PC-9 (cell line): ENCODE measurements at regions not wholly inside any gene's neighbourhood (a gene's known extent, or its start where the extent isn't known, plus 50 kb on each side); places are given as distances from the start of the nearest gene placed in this dataset.

Experiments
- BruUV-seq: library from RNA; stranded (reverse); fragments of 400-500 nt; replicated peaks from 2 replicates; lab custom pipeline; 2021; lab: Mats Ljungman, UMichigan
- CTCF ChIA-PET: fragments of 300-600 bp; sonication (Branson Sonifier 250); formaldehyde crosslinking; loops from one replicate; lab custom pipeline; 2022; ENCODE audit warnings: antibody characterized with exemption; lab: Charles Lee
- POLR2A ChIA-PET: fragments of 300-600 bp; sonication (Branson Sonifier 250); formaldehyde crosslinking; loops from one replicate; lab custom pipeline; 2022; ENCODE audit warnings: antibody characterized with exemption; ENCODE audit not compliant: unreplicated experiment; lab: Charles Lee
- DNase-seq, 2 experiments: peaks; one replicate each; pipeline versions ENCODE4 v3.0.0 to v3.0.0-alpha.2; 2015 to 2022; ENCODE audit warnings: mixed read lengths in 1 of 2
- H2AFZ ChIP-seq: fragments of 200-600 bp; sonication (generic); 2 replicates; pipeline ENCODE4 v1.8.1; 2017; ENCODE audit warnings: antibody characterized with exemption
- H3F3A ChIP-seq: fragments of 200-600 bp; sonication (generic); 2 replicates; pipeline ENCODE4 v1.8.1; 2017; ENCODE audit warnings: antibody characterized with exemption, mild to moderate bottlenecking, low read depth; ENCODE audit not compliant: insufficient read depth
- H3K27ac ChIP-seq: fragments of 200-600 bp; sonication (generic); 2 replicates; pipeline ENCODE4 v1.6.1; 2016; ENCODE audit warnings: mixed run types
- H3K27me3 ChIP-seq: fragments of 200-600 bp; sonication (generic); 2 replicates; pipeline ENCODE4 v1.6.1; 2016; ENCODE audit warnings: low read depth, mixed run types; ENCODE audit not compliant: insufficient read depth
- H3K36me3 ChIP-seq: fragments of 200-600 bp; sonication (generic); 2 replicates; pipeline ENCODE4 v1.6.1; 2016; ENCODE audit warnings: low read depth, mixed run types
- H3K4me1 ChIP-seq: fragments of 200-600 bp; sonication (generic); replicated peaks from 2 replicates; pipeline ENCODE4 v1.6.1; 2016; ENCODE audit warnings: mixed run types; ENCODE audit not compliant: insufficient read depth
- H3K4me2 ChIP-seq: fragments of 200-600 bp; sonication (generic); 2 replicates; pipeline ENCODE4 v1.6.1; 2017; ENCODE audit warnings: mixed run types
- H3K4me3 ChIP-seq: fragments of 200-600 bp; sonication (generic); 2 replicates; pipeline ENCODE4 v1.6.1; 2016; ENCODE audit warnings: mixed run types
- H3K79me2 ChIP-seq: fragments of 200-600 bp; sonication (generic); 2 replicates; pipeline ENCODE4 v1.6.1; 2017; ENCODE audit warnings: low read depth, mixed run types
- H3K9me2 ChIP-seq: fragments of 200-600 bp; sonication (generic); 2 replicates; pipeline ENCODE4 v1.8.1; 2017; ENCODE audit warnings: mild to moderate bottlenecking; ENCODE audit not compliant: insufficient read depth
- H3K9me3 ChIP-seq: fragments of 200-600 bp; sonication (generic); 2 replicates; pipeline ENCODE4 v1.8.1; 2016; ENCODE audit warnings: low read depth; ENCODE audit not compliant: insufficient read depth
- H4K20me1 ChIP-seq: fragments of 200-600 bp; sonication (generic); 2 replicates; pipeline ENCODE4 v1.8.1; 2017; ENCODE audit not compliant: insufficient read depth
- EZH2 ChIP-seq: fragments of 200-600 bp; sonication (generic); IDR thresholded peaks from 2 replicates; pipeline ENCODE4 v1.8.0; 2017; ENCODE audit warnings: antibody characterized with exemption, low read depth
- intact Hi-C: fragments of 100-400 bp; cut with micrococcal nuclease; formaldehyde crosslinking; loops from one replicate; pipeline ENCODE4 v1.10.0; 2022; ENCODE audit not compliant: unreplicated experiment
- TF ChIP-seq, protein P1 (sequence below): fragments of 200-600 bp; sonication (generic); conservative IDR thresholded peaks from 2 replicates; pipeline ENCODE4 v1.6.1; 2017; ENCODE audit warnings: mixed run types, antibody characterized with exemption, mild to moderate bottlenecking, moderate library complexity

DNA sequence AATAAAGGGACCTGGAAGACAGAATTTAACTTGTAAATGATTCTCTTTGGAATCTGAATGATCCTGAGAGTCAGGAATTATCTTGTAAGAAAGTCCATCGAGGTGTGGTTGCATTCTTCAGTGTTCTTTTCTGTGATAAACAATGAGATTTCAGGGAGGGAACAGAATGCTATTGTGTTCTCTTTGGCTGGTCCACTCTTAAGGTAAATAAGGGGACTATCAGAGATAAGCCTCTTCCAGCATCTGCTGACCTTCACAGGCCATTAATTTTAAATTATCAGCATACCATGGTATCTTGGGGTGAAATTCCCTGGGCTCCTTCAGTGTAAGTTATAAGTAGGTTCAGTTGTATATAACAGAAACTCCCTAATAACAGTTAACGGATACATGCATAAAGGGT lies 107.1 kb upstream of the ARHGAP24 start:
- DNase-seq = no peak
- Histone ChIP-seq H3K27me3 (no peaks in the 10 kb centered on the region), H3K4me2 (no peak overlapping the region), H3K4me1 (no peaks in the 10 kb centered on the region), H2AFZ (no peak overlapping the region), H3K27ac (no peak overlapping the region), H3K9me3 (no peaks in the 10 kb centered on the region), H3K9me2 (no peaks in the 10 kb centered on the region), H3K79me2 (no peaks in the 10 kb centered on the region), H3K4me3 (no peak overlapping the region), H3K36me3 (no peaks in the 10 kb centered on the region), H4K20me1 (no peaks in the 10 kb centered on the region), H3F3A (no peaks in the 10 kb centered on the region)
- BruUV-seq = no TSS peak
- ChIA-PET CTCF (no interaction called here), POLR2A (no interaction called here)
- intact Hi-C loops = no loop called here
- no peak for TF ChIP-seq EZH2
- TF ChIP-seq, protein P1, sequence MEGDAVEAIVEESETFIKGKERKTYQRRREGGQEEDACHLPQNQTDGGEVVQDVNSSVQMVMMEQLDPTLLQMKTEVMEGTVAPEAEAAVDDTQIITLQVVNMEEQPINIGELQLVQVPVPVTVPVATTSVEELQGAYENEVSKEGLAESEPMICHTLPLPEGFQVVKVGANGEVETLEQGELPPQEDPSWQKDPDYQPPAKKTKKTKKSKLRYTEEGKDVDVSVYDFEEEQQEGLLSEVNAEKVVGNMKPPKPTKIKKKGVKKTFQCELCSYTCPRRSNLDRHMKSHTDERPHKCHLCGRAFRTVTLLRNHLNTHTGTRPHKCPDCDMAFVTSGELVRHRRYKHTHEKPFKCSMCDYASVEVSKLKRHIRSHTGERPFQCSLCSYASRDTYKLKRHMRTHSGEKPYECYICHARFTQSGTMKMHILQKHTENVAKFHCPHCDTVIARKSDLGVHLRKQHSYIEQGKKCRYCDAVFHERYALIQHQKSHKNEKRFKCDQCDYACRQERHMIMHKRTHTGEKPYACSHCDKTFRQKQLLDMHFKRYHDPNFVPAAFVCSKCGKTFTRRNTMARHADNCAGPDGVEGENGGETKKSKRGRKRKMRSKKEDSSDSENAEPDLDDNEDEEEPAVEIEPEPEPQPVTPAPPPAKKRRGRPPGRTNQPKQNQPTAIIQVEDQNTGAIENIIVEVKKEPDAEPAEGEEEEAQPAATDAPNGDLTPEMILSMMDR = no peak

DNA sequence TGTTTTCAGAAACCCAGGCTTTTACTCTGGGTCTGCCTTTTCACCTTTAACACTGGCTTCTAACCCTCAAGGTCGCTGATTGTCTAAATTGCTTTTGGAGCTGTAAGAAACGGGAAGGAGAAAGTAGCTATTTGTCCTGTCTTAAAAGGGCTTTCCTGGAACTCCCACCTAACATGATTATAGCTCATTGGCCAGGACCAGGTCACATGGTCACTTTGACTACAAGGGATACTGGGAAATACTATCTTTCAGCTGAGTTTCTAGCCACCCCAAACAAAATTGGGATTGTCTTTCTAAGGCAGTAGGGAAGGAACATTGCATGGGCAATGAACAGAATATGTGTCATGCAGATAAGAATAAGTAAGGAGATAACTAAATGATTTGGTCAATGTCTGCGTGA lies 106.7 kb upstream of the ARHGAP24 start:
- ChIA-PET POLR2A (no interaction called here), CTCF (interaction anchor here (0.8 kb wide), 1 partner anchor 220 kb away, joined by 4 read pairs; no protein-coding TSS in a partner anchor)
- H3K9me2 ChIP-seq = no peaks in the 10 kb centered on the region
- H3K4me2 ChIP-seq = no peak overlapping the region
- H3K27ac ChIP-seq = no peak overlapping the region
- no peak overlapping the region for H3K4me3 ChIP-seq
- no peaks in the 10 kb centered on the region for H3K27me3 ChIP-seq
- H3K36me3 ChIP-seq = no peaks in the 10 kb centered on the region
- H2AFZ ChIP-seq = no peak overlapping the region
- no peaks in the 10 kb centered on the region for H3K9me3 ChIP-seq
- H3K4me1 ChIP-seq = no peaks in the 10 kb centered on the region
- H4K20me1 ChIP-seq = no peaks in the 10 kb centered on the region
- intact Hi-C loops = no loop called here
- H3K79me2 ChIP-seq = no peaks in the 10 kb centered on the region
- DNase-seq = no peak
- TF ChIP-seq EZH2 = no peak
- no peaks in the 10 kb centered on the region for H3F3A ChIP-seq
- no TSS peak for BruUV-seq

DNA sequence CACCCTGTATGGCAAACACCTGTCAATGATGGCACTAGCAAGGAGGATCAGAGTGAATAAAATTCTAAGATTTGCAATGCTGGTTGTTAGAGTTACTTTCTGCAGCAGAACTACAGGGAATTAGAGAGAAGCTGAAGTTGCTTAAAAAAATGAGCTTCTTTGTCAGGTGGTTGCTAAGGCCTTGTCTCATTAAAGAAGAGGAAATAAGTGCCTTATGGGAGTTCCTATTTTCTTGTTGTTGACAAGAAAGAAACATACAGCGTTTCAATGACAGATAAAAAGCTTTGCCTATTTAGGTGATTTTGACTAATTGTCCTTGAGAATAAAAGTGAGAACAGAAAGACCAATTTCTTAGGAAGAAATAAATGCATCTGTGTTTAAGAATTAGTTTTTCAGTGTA lies 106.0 kb upstream of the ARHGAP24 start:
- no peaks in the 10 kb centered on the region for H3F3A ChIP-seq
- BruUV-seq = no TSS peak
- no peak overlapping the region for H3K4me2 ChIP-seq
- no peaks in the 10 kb centered on the region for H3K27me3 ChIP-seq
- H3K4me3 ChIP-seq = no peak overlapping the region
- H4K20me1 ChIP-seq = no peaks in the 10 kb centered on the region
- no peaks in the 10 kb centered on the region for H3K36me3 ChIP-seq
- H3K79me2 ChIP-seq = no peaks in the 10 kb centered on the region
- no peak for TF ChIP-seq EZH2
- TF ChIP-seq, protein P1 = no peak
- CTCF ChIA-PET = interaction anchor here (0.8 kb wide), 1 partner anchor 221 kb away, joined by 4 read pairs; no protein-coding TSS in a partner anchor
- POLR2A ChIA-PET = no interaction called here
- H3K27ac ChIP-seq = no peak overlapping the region
- intact Hi-C loops = no loop called here
- H3K9me2 ChIP-seq = no peaks in the 10 kb centered on the region
- H2AFZ ChIP-seq = no peak overlapping the region
- no peaks in the 10 kb centered on the region for H3K4me1 ChIP-seq
- no peaks in the 10 kb centered on the region for H3K9me3 ChIP-seq
- no peak for DNase-seq

DNA sequence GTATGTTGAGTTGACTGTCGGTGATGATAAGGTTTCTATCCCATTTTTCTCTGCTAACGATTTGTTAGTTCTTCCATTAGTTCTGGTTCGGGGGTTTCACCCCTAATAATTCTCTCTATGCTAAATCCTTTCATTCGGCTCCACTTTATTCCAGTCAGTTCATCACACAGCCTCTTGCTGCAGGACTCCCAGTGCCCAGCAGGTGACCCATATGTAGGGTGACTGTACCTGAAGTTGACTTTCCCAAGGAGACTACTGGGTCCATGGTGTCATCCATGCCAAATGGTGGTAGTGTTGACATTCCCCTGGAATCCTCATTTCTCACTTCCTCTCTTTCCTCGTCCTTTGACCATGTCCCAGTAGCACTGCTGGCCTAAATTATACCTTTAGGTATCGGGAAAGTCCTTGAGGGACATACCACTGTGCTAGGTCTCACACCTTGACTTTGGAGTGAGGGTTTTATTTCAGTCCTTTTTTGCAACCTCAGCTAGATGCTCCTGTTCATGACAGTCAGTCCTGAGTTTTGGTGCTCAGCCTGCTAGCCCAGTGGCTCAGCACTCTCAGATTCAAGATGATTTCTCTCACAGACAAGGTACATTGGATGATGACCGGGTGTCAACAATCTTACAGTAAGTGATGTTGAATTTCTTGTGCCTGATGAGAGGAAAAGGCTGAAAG lies 105.1 kb upstream of the ARHGAP24 start:
- no peaks in the 10 kb centered on the region for H3K9me3 ChIP-seq
- no peaks in the 10 kb centered on the region for H3K9me2 ChIP-seq
- CTCF ChIA-PET = no interaction called here
- H3K4me3 ChIP-seq = no peak overlapping the region
- no peak overlapping the region for H2AFZ ChIP-seq
- no peaks in the 10 kb centered on the region for H3F3A ChIP-seq
- no peak overlapping the region for H3K27ac ChIP-seq
- no peaks in the 10 kb centered on the region for H3K27me3 ChIP-seq
- H4K20me1 ChIP-seq = no peaks in the 10 kb centered on the region
- TF ChIP-seq, protein P1 = no peak
- no peak for TF ChIP-seq EZH2
- POLR2A ChIA-PET = no interaction called here
- H3K4me1 ChIP-seq = no peaks in the 10 kb centered on the region
- no peaks in the 10 kb centered on the region for H3K79me2 ChIP-seq
- no TSS peak for BruUV-seq
- DNase-seq = no peak
- H3K4me2 ChIP-seq = no peak overlapping the region
- intact Hi-C loops = loop anchor here (2.0 to 5.0 kb wide), 3 partner anchors 223 to 377 kb away; no protein-coding TSS in a partner anchor
- no peaks in the 10 kb centered on the region for H3K36me3 ChIP-seq
